GM12892 (cell line): ENCODE measurements at regions not wholly inside any gene's neighbourhood (a gene's known extent, or its start where the extent isn't known, plus 50 kb on each side); places are given as distances from the start of the nearest gene placed in this dataset.

ENCODE experiments used
- POLR2A ChIP-seq: IDR thresholded peaks from 2 replicates; pipeline ENCODE4 v1.6.1; 2011; ENCODE audit warnings: low read depth, low read length, control low read depth
- TAF1 ChIP-seq: IDR thresholded peaks from 2 replicates; pipeline ENCODE4 v1.6.1; 2011; ENCODE audit warnings: low read depth, mild to moderate bottlenecking, control low read depth, low read length, borderline replicate concordance

GRCh38 chr5:27535031-27535557 lies 496.7 kb upstream of the CDH9 start:
- TF ChIP-seq POLR2A: no peak
- TF ChIP-seq TAF1: no peak
